Thymus (tissue), 11 donors: ENCODE measurements at regions not wholly inside any gene's neighbourhood (a gene's known extent, or its start where the extent isn't known, plus 50 kb on each side); places are given as distances from the start of the nearest gene placed in this dataset.
"Not testable (repeated sequence)": the region's sequence is repeated elsewhere in the genome, so short reads cannot be mapped to it uniquely, and the experiment has no call there.

Source experiments
- DNase-seq, 9 donors: peaks; one replicate each; pipeline ENCODE4 v3.0.0-alpha.2; 2013; ENCODE audit warnings: low spot score in 9 of 9, low read depth in 6 of 9, missing footprints in 1 of 9
- H3K27ac ChIP-seq, 2 donors: one replicate each; pipeline ENCODE4 v1.5.1; 2013; ENCODE audit warnings: control low read depth in 1 of 2, low read depth in 1 of 2, low read length in 1 of 2, mild to moderate bottlenecking in 1 of 2, moderate library complexity in 1 of 2
- H3K27me3 ChIP-seq, 2 donors: one replicate each; pipeline ENCODE4 v1.5.1; 2013; ENCODE audit warnings: low read length in 1 of 2; ENCODE audit not compliant: control insufficient read depth in 2 of 2, insufficient read depth in 1 of 2
- H3K36me3 ChIP-seq, 2 donors: one replicate each; pipeline ENCODE4 v1.5.1; 2013; ENCODE audit warnings: low read length in 1 of 2, mild to moderate bottlenecking in 1 of 2, moderate library complexity in 1 of 2; ENCODE audit not compliant: control insufficient read depth in 2 of 2, insufficient read depth in 2 of 2
- H3K4me1 ChIP-seq, 2 donors: one replicate each; pipeline ENCODE4 v1.5.1; 2013; ENCODE audit warnings: low read length in 2 of 2; ENCODE audit not compliant: control insufficient read depth in 2 of 2, insufficient read depth in 2 of 2
- H3K4me3 ChIP-seq, 2 donors: one replicate each; pipeline ENCODE4 v1.5.1; 2013; ENCODE audit warnings: low read length in 2 of 2, control low read depth in 1 of 2, mild to moderate bottlenecking in 1 of 2
- H3K9me3 ChIP-seq, 2 donors: one replicate each; pipeline ENCODE4 v1.5.1; 2013; ENCODE audit warnings: low read length in 1 of 2, mild to moderate bottlenecking in 1 of 2; ENCODE audit not compliant: control insufficient read depth in 2 of 2, insufficient read depth in 1 of 2
- WGBS: extraction: QIAGEN DNeasy Blood & Tissue Kit; methylation state at CpG from one replicate; pipeline ENCODE4 v1.1.7; 2013; 5-methylcytosine and 5-hydroxymethylcytosine counted together
- donor health status: healthy.

GRCh38 chr14:58772116-58772515 is 134.4 kb downstream of the DACT1 start:
- H3K4me1 ChIP-seq: no peaks in the 10 kb centered on the region
- WGBS: 94% methylated on average over 3 of the region's 3 CpGs
- H3K4me3 ChIP-seq: no peak overlapping the region
- no peaks in the 10 kb centered on the region for H3K36me3 ChIP-seq
- no peak for DNase-seq
- no peaks in the 10 kb centered on the region for H3K27me3 ChIP-seq
- H3K27ac ChIP-seq: no peak overlapping the region
- no peaks in the 10 kb centered on the region for H3K9me3 ChIP-seq

GRCh38 chr14:58772794-58773620 is 135.2 kb downstream of the DACT1 start:
- peaks cover 0 to 2% of the 10 kb centered on the region in 2 donors for H3K4me1 ChIP-seq
- H3K27me3 ChIP-seq: no peaks in the 10 kb centered on the region
- H3K9me3 ChIP-seq: peaks cover 0 to 4% of the 10 kb centered on the region in 2 donors
- H3K4me3 ChIP-seq: no peak overlapping the region
- H3K36me3 ChIP-seq: no peaks in the 10 kb centered on the region
- WGBS: 88% methylated on average over 7 of the region's 7 CpGs
- no peak for DNase-seq
- no peak overlapping the region for H3K27ac ChIP-seq

- peaks cover 0 to 2% of the 10 kb centered on the region in 2 donors for H3K4me1 ChIP-seq
- 96% methylated on average over 1 of the region's 1 CpG for WGBS
- no peaks in the 10 kb centered on the region for H3K36me3 ChIP-seq
- peaks cover 0 to 4% of the 10 kb centered on the region in 2 donors for H3K9me3 ChIP-seq
- H3K4me3 ChIP-seq: no peak overlapping the region
- H3K27ac ChIP-seq: no peak overlapping the region
- DNase-seq: no peak
- no peaks in the 10 kb centered on the region for H3K27me3 ChIP-seq
Measured at GRCh38 chr14:58774531-58774930, 136.8 kb downstream of the DACT1 start.

- not testable (repeated sequence) for H3K27me3 ChIP-seq, H3K9me3 ChIP-seq, H3K36me3 ChIP-seq, H3K4me1 ChIP-seq, DNase-seq, H3K27ac ChIP-seq, H3K4me3 ChIP-seq
- WGBS: 92% methylated on average over 4 of the region's 4 CpGs
Measured at GRCh38 chr14:58775130-58775529, 137.4 kb downstream of the DACT1 start.

GRCh38 chr14:58776516-58776915 is 138.8 kb downstream of the DACT1 start:
- Histone ChIP-seq H3K4me3 (no peak overlapping the region), H3K27ac (no peak overlapping the region), H3K4me1 (peaks cover 0 to 2% of the 10 kb centered on the region in 2 donors), H3K36me3 (no peaks in the 10 kb centered on the region), H3K9me3 (peaks cover 0 to 4% of the 10 kb centered on the region in 2 donors), H3K27me3 (no peaks in the 10 kb centered on the region)
- WGBS: 97% methylated on average over 4 of the region's 4 CpGs
- no peak for DNase-seq

GRCh38 chr14:58777541-58777979 is 139.8 kb downstream of the DACT1 start:
- WGBS: 76% methylated on average over 7 of the region's 7 CpGs
- Histone ChIP-seq H3K27ac (no peak overlapping the region), H3K27me3 (no peaks in the 10 kb centered on the region), H3K4me1 (peaks cover 0 to 2% of the 10 kb centered on the region in 2 donors), H3K9me3 (peaks cover 0 to 4% of the 10 kb centered on the region in 2 donors), H3K36me3 (no peaks in the 10 kb centered on the region), H3K4me3 (no peak overlapping the region)
- no peak for DNase-seq

- H3K4me3 ChIP-seq: no peak overlapping the region
- DNase-seq: no peak
- H3K27ac ChIP-seq: no peak overlapping the region
- H3K27me3 ChIP-seq: no peaks in the 10 kb centered on the region
- H3K9me3 ChIP-seq: peaks cover 0 to 4% of the 10 kb centered on the region in 2 donors
- WGBS: 96% methylated on average over 3 of the region's 3 CpGs
- H3K36me3 ChIP-seq: no peaks in the 10 kb centered on the region
- peaks cover 0 to 2% of the 10 kb centered on the region in 2 donors for H3K4me1 ChIP-seq
Measured at GRCh38 chr14:58778202-58778601, 140.4 kb downstream of the DACT1 start.

GRCh38 chr14:58779376-58779775 is 141.6 kb downstream of the DACT1 start:
- Histone ChIP-seq H3K4me3 (no peak overlapping the region), H3K4me1 (peaks cover 0 to 2% of the 10 kb centered on the region in 2 donors), H3K27ac (no peak overlapping the region), H3K9me3 (peaks cover 0 to 4% of the 10 kb centered on the region in 2 donors), H3K27me3 (no peaks in the 10 kb centered on the region), H3K36me3 (no peaks in the 10 kb centered on the region)
- no peak for DNase-seq
- WGBS: 90% methylated on average over 2 of the region's 2 CpGs

GRCh38 chr14:58780185-58780584 is 142.4 kb downstream of the DACT1 start:
- no peak overlapping the region for H3K27ac ChIP-seq
- no peak overlapping the region for H3K4me3 ChIP-seq
- H3K27me3 ChIP-seq: no peaks in the 10 kb centered on the region
- H3K36me3 ChIP-seq: no peaks in the 10 kb centered on the region
- peaks cover 0 to 2% of the 10 kb centered on the region in 2 donors for H3K4me1 ChIP-seq
- 97% methylated on average over 5 of the region's 5 CpGs for WGBS
- peaks cover 0 to 4% of the 10 kb centered on the region in 2 donors for H3K9me3 ChIP-seq
- DNase-seq: no peak
